NT2/D1 (cell line): ENCODE measurements at regions not wholly inside any gene's neighbourhood (a gene's known extent, or its start where the extent isn't known, plus 50 kb on each side); places are given as distances from the start of the nearest gene placed in this dataset.

Source experiments
- SUZ12 ChIP-seq: IDR thresholded peaks from 2 replicates; pipeline ENCODE4 v1.6.1; 2011; ENCODE audit not compliant: insufficient read length, insufficient read depth; ENCODE audit errors: extremely low read depth
- YY1 ChIP-seq: IDR thresholded peaks from 2 replicates; pipeline ENCODE4 v1.6.1; 2011; ENCODE audit not compliant: insufficient read length, insufficient read depth

GRCh38 chr5:167488371-167488770, 803.1 kb upstream of the WWC1 start:
- TF ChIP-seq SUZ12: no peak
- TF ChIP-seq YY1: no peak
